ENCODE measurements at regions not wholly inside any gene's neighbourhood (a gene's known extent, or its start where the extent isn't known, plus 50 kb on each side); places are given as distances from the start of the nearest gene placed in this dataset.
"Not testable (repeated sequence)": the region's sequence is repeated elsewhere in the genome, so short reads cannot be mapped to it uniquely, and the experiment has no call there.

- H3K4me1 ChIP-seq (ENCODE audit: low read depth, poor library complexity, severe bottlenecking): no peaks in the 10 kb centered on the region
- H3K27me3 ChIP-seq (ENCODE audit: insufficient read depth, low read depth): no peaks in the 10 kb centered on the region
- no peak overlapping the region for H3K4me2 ChIP-seq
- no peak overlapping the region for H2AFZ ChIP-seq (ENCODE audit: low read depth)
- no peak overlapping the region for H3K27ac ChIP-seq
- H3K36me3 ChIP-seq (ENCODE audit: insufficient read depth): no peaks in the 10 kb centered on the region
- no peaks in the 10 kb centered on the region for H3K79me2 ChIP-seq (ENCODE audit: insufficient read depth, low read depth)
- H3K4me3 ChIP-seq (IDR thresholded peaks at IDR 0.05; ENCODE audit: insufficient read depth, low read depth, low read length): no peak overlapping the region
- H4K20me1 ChIP-seq (ENCODE audit: insufficient read depth): no peaks in the 10 kb centered on the region
- no peak for TF ChIP-seq CTCF (conservative IDR thresholded peaks at IDR 0.05; ENCODE audit: low read depth, low read length)
- no peak overlapping the region for H3K9ac ChIP-seq
Measured at GRCh38 chr3:70612920-70613319, 300.5 kb upstream of the MDFIC2 start.

- H3K4me2 ChIP-seq; H3K4me1 ChIP-seq (ENCODE audit: low read depth, poor library complexity, severe bottlenecking); H3K79me2 ChIP-seq (ENCODE audit: insufficient read depth, low read depth); H4K20me1 ChIP-seq (ENCODE audit: insufficient read depth); H3K27me3 ChIP-seq (ENCODE audit: insufficient read depth, low read depth); H3K9ac ChIP-seq; H3K27ac ChIP-seq; H3K4me3 ChIP-seq (IDR thresholded peaks at IDR 0.05; ENCODE audit: insufficient read depth, low read depth, low read length); H2AFZ ChIP-seq (ENCODE audit: low read depth); H3K36me3 ChIP-seq (ENCODE audit: insufficient read depth): not testable (repeated sequence)
Measured at GRCh38 chr3:70611667-70612277, 299.3 kb upstream of the MDFIC2 start.

- no peak overlapping the region for H3K4me3 ChIP-seq (IDR thresholded peaks at IDR 0.05; ENCODE audit: insufficient read depth, low read depth, low read length)
- no peaks in the 10 kb centered on the region for H3K27me3 ChIP-seq (ENCODE audit: insufficient read depth, low read depth)
- no peaks in the 10 kb centered on the region for H3K79me2 ChIP-seq (ENCODE audit: insufficient read depth, low read depth)
- H3K4me1 ChIP-seq (ENCODE audit: low read depth, poor library complexity, severe bottlenecking): no peaks in the 10 kb centered on the region
- no peak overlapping the region for H3K27ac ChIP-seq
- no peak for TF ChIP-seq CTCF (conservative IDR thresholded peaks at IDR 0.05; ENCODE audit: low read depth, low read length)
- H2AFZ ChIP-seq (ENCODE audit: low read depth): no peak overlapping the region
- H3K36me3 ChIP-seq (ENCODE audit: insufficient read depth): no peaks in the 10 kb centered on the region
- H3K9ac ChIP-seq: no peak overlapping the region
- H4K20me1 ChIP-seq (ENCODE audit: insufficient read depth): no peaks in the 10 kb centered on the region
- H3K4me2 ChIP-seq: no peak overlapping the region
Measured at GRCh38 chr3:70608434-70608833, 296.0 kb upstream of the MDFIC2 start.

DNA sequence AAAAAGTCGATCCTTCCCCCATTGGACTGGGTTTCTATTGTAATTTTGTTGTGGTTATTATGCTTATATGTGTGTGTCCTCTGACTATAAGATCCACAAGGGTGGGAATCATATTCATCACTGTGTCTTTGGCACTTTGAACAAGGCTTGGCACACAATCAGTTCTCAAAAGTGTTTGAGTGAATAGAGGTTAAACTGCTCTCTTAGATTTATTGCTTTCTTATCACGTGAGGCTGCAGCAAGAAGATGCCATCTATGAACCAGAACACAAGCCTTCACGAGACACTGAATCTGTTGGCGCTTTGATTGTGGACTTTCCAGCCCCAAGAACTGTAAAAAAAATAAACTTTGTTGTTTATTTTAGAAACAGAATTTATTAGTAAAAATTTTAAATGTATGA, 295.0 kb upstream of the MDFIC2 start:
- Histone ChIP-seq H4K20me1 (ENCODE audit: insufficient read depth) (no peaks in the 10 kb centered on the region), H3K4me3 (IDR thresholded peaks at IDR 0.05; ENCODE audit: insufficient read depth, low read depth, low read length) (no peak overlapping the region), H3K9ac (no peak overlapping the region), H3K4me2 (no peak overlapping the region), H3K36me3 (ENCODE audit: insufficient read depth) (no peaks in the 10 kb centered on the region), H3K79me2 (ENCODE audit: insufficient read depth, low read depth) (no peaks in the 10 kb centered on the region), H2AFZ (ENCODE audit: low read depth) (no peak overlapping the region), H3K27me3 (ENCODE audit: insufficient read depth, low read depth) (no peaks in the 10 kb centered on the region), H3K27ac (no peak overlapping the region), H3K4me1 (ENCODE audit: low read depth, poor library complexity, severe bottlenecking) (no peaks in the 10 kb centered on the region)
- no peak for TF ChIP-seq CTCF (conservative IDR thresholded peaks at IDR 0.05; ENCODE audit: low read depth, low read length)

GRCh38 chr3:70606018-70606417, 293.6 kb upstream of the MDFIC2 start:
- no peak overlapping the region for H2AFZ ChIP-seq (ENCODE audit: low read depth)
- no peaks in the 10 kb centered on the region for H3K4me1 ChIP-seq (ENCODE audit: low read depth, poor library complexity, severe bottlenecking)
- H3K9ac ChIP-seq: no peak overlapping the region
- no peaks in the 10 kb centered on the region for H3K36me3 ChIP-seq (ENCODE audit: insufficient read depth)
- no peaks in the 10 kb centered on the region for H3K79me2 ChIP-seq (ENCODE audit: insufficient read depth, low read depth)
- no peak overlapping the region for H3K4me3 ChIP-seq (IDR thresholded peaks at IDR 0.05; ENCODE audit: insufficient read depth, low read depth, low read length)
- no peaks in the 10 kb centered on the region for H3K27me3 ChIP-seq (ENCODE audit: insufficient read depth, low read depth)
- no peaks in the 10 kb centered on the region for H4K20me1 ChIP-seq (ENCODE audit: insufficient read depth)
- H3K4me2 ChIP-seq: no peak overlapping the region
- no peak overlapping the region for H3K27ac ChIP-seq
- TF ChIP-seq CTCF (conservative IDR thresholded peaks at IDR 0.05; ENCODE audit: low read depth, low read length): no peak
